ENCODE measurements at regions not wholly inside any gene's neighbourhood (a gene's known extent, or its start where the extent isn't known, plus 50 kb on each side); places are given as distances from the start of the nearest gene placed in this dataset.

- H3K27ac ChIP-seq (ENCODE audit: low read depth, low read length) = no peak overlapping the region
- H3K9ac ChIP-seq (ENCODE audit: extremely low read depth, low read length, poor library complexity, severe bottlenecking) = no peak overlapping the region
- DNase-seq = no peak
- 88 to 97% methylated on average over 2 of the region's 2 CpGs for WGBS, 2 experiments (ENCODE audit: insufficient coverage in 1 of 2, insufficient read length in 1 of 2)
- no peak overlapping the region for H3K4me3 Mint-ChIP-seq
- H3K4me1 ChIP-seq (ENCODE audit: control insufficient read depth, insufficient read depth, low read length) = no peaks in the 10 kb centered on the region
- no peaks in the 10 kb centered on the region for H3K27me3 ChIP-seq (ENCODE audit: control insufficient read depth, insufficient read depth, low read length, poor library complexity, severe bottlenecking)
- H3K9me3 Mint-ChIP-seq = peaks cover 3% of the 10 kb centered on the region
- no peak overlapping the region for H3K27ac Mint-ChIP-seq
- TF ChIP-seq, protein P1, sequence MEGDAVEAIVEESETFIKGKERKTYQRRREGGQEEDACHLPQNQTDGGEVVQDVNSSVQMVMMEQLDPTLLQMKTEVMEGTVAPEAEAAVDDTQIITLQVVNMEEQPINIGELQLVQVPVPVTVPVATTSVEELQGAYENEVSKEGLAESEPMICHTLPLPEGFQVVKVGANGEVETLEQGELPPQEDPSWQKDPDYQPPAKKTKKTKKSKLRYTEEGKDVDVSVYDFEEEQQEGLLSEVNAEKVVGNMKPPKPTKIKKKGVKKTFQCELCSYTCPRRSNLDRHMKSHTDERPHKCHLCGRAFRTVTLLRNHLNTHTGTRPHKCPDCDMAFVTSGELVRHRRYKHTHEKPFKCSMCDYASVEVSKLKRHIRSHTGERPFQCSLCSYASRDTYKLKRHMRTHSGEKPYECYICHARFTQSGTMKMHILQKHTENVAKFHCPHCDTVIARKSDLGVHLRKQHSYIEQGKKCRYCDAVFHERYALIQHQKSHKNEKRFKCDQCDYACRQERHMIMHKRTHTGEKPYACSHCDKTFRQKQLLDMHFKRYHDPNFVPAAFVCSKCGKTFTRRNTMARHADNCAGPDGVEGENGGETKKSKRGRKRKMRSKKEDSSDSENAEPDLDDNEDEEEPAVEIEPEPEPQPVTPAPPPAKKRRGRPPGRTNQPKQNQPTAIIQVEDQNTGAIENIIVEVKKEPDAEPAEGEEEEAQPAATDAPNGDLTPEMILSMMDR (conservative IDR thresholded peaks at IDR 0.05) = no peak
- no peaks in the 10 kb centered on the region for H3K36me3 Mint-ChIP-seq (ENCODE audit: low read depth)
- no peaks in the 10 kb centered on the region for H3K27me3 Mint-ChIP-seq (ENCODE audit: insufficient read depth)
- no peak overlapping the region for H3K4me3 ChIP-seq (ENCODE audit: low read length)
- peaks cover 28% of the 10 kb centered on the region for H3K4me1 Mint-ChIP-seq
- no peaks in the 10 kb centered on the region for H3K9me3 ChIP-seq (ENCODE audit: control insufficient read depth, low read length)
- H3K36me3 ChIP-seq (ENCODE audit: control insufficient read depth, insufficient read depth, low read length) = no peaks in the 10 kb centered on the region
Observed at GRCh38 chr14:38080696-38081095, 127.0 kb upstream of the SSTR1 start.

GRCh38 chr14:38083039-38083438 lies 124.7 kb upstream of the SSTR1 start:
- no peak for DNase-seq
- Histone ChIP-seq H3K9ac (ENCODE audit: extremely low read depth, low read length, poor library complexity, severe bottlenecking) (no peak overlapping the region), H3K4me1 (ENCODE audit: control insufficient read depth, insufficient read depth, low read length) (no peaks in the 10 kb centered on the region), H3K4me3 (ENCODE audit: low read length) (no peak overlapping the region), H3K9me3 (ENCODE audit: control insufficient read depth, low read length) (no peaks in the 10 kb centered on the region), H3K27ac (ENCODE audit: low read depth, low read length) (no peak overlapping the region), H3K27me3 (ENCODE audit: control insufficient read depth, insufficient read depth, low read length, poor library complexity, severe bottlenecking) (no peaks in the 10 kb centered on the region), H3K36me3 (ENCODE audit: control insufficient read depth, insufficient read depth, low read length) (no peaks in the 10 kb centered on the region)
- TF ChIP-seq, protein P1 (conservative IDR thresholded peaks at IDR 0.05) = no peak
- Mint-ChIP-seq H3K9me3 (no peaks in the 10 kb centered on the region), H3K36me3 (ENCODE audit: low read depth) (no peaks in the 10 kb centered on the region), H3K27me3 (ENCODE audit: insufficient read depth) (no peaks in the 10 kb centered on the region), H3K27ac (no peak overlapping the region), H3K4me1 (peaks cover 21% of the 10 kb centered on the region), H3K4me3 (no peak overlapping the region)
- 44 to 80% methylated on average over 1 of the region's 1 CpG for WGBS, 2 experiments (ENCODE audit: insufficient coverage in 1 of 2, insufficient read length in 1 of 2)

DNA sequence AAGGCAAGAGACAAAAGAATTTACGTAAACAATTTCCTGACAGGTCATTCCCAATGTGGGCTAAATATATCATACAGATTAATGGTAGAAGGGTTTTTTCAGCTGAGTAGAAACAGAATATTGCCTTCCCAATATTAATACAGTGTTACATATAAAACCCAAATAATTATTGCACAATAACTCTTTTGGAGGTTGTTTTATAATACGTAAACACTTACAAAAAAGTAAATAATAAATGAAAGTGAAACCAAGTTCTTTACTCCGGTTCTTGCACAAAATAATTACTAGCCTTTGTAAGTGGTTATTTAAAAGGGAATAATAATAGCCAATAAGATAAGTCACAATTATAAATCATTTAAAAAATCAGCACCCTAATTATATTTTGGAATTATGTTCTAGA lies 118.6 kb upstream of the SSTR1 start:
- TF ChIP-seq, protein P1 (conservative IDR thresholded peaks at IDR 0.05) = no peak

More for the DNA sequence above, 118.6 kb upstream of the SSTR1 start:
- Histone ChIP-seq H3K27ac (ENCODE audit: low read depth, low read length) (no peak overlapping the region), H3K4me1 (ENCODE audit: control insufficient read depth, insufficient read depth, low read length) (no peaks in the 10 kb centered on the region), H3K4me3 (ENCODE audit: low read length) (no peak overlapping the region), H3K9me3 (ENCODE audit: control insufficient read depth, low read length) (peaks cover 14% of the 10 kb centered on the region), H3K9ac (ENCODE audit: extremely low read depth, low read length, poor library complexity, severe bottlenecking) (no peak overlapping the region), H3K36me3 (ENCODE audit: control insufficient read depth, insufficient read depth, low read length) (no peaks in the 10 kb centered on the region), H3K27me3 (ENCODE audit: control insufficient read depth, insufficient read depth, low read length, poor library complexity, severe bottlenecking) (no peaks in the 10 kb centered on the region)
- H3K4me3 Mint-ChIP-seq = no peak overlapping the region
- no peak overlapping the region for H3K27ac Mint-ChIP-seq
- no peak for DNase-seq
- H3K36me3 Mint-ChIP-seq (ENCODE audit: low read depth) = peaks cover 11% of the 10 kb centered on the region
- H3K27me3 Mint-ChIP-seq (ENCODE audit: insufficient read depth) = no peaks in the 10 kb centered on the region
- peaks cover 17% of the 10 kb centered on the region for H3K9me3 Mint-ChIP-seq
- H3K4me1 Mint-ChIP-seq = no peaks in the 10 kb centered on the region
- WGBS, 2 experiments (ENCODE audit: insufficient coverage in 1 of 2, insufficient read length in 1 of 2) = 57% methylated on average over 1 of the region's 3 CpGs; no CpG with 5 or more reads in 1 of the 2 experiments
